B cell (primary cell): ENCODE measurements at regions not wholly inside any gene's neighbourhood (a gene's known extent, or its start where the extent isn't known, plus 50 kb on each side); places are given as distances from the start of the nearest gene placed in this dataset.

Experiments used
- ATAC-seq: fragments of 200-7000 bp; cut with Tn5 transposase; one replicate; pipeline ENCODE4 v1.10.0; 2021; ENCODE audit warnings: low read depth, mild to moderate bottlenecking, moderate number of reproducible peaks, moderate library complexity
- CTCF ChIA-PET: fragments of 350-600 bp; sonication (Branson Sonifier 250); formaldehyde crosslinking; loops from one replicate; lab custom pipeline; 2021; ENCODE audit warnings: antibody characterized with exemption, inconsistent platforms; lab: Charles Lee
- POLR2A ChIA-PET: fragments of 350-600 bp; sonication (Branson Sonifier 250); formaldehyde crosslinking; loops from one replicate; lab custom pipeline; 2021; ENCODE audit warnings: antibody characterized with exemption; lab: Charles Lee
- DNase-seq: peaks from one replicate; pipeline ENCODE4 v3.0.0; 2013
- H2AFZ ChIP-seq: 2 replicates; pipeline ENCODE4 v1.6.1; 2012; ENCODE audit warnings: mild to moderate bottlenecking, low read depth, low read length; ENCODE audit not compliant: insufficient read depth, poor library complexity, severe bottlenecking
- H3K27ac ChIP-seq, 2 donors: 1 replicate in 1 of 2; 2 replicates in 1 of 2; pipeline ENCODE4 v1.5.1; 2012 to 2013; ENCODE audit warnings: low read length in 2 of 2, mild to moderate bottlenecking in 2 of 2, moderate library complexity in 1 of 2
- H3K27me3 ChIP-seq, 4 experiments: fragments of 200-600 bp in 1 of 4; sonication (generic) in 1 of 4; replicated peaks in 1 of 4; 1 replicate in 2 of 4; 2 replicates in 2 of 4; pipeline versions ENCODE4 v1.6.1 to v1.7.0; 2013 to 2016; ENCODE audit warnings: low read length in 3 of 4, mild to moderate bottlenecking in 2 of 4, mixed read lengths in 1 of 4, moderate library complexity in 1 of 4; ENCODE audit not compliant: insufficient read depth in 4 of 4, control insufficient read depth in 3 of 4; ENCODE audit errors: control extremely low read depth in 1 of 4
- H3K36me3 ChIP-seq, 2 experiments: replicated peaks in 1 of 2; 1 replicate in 1 of 2; 2 replicates in 1 of 2; pipeline versions ENCODE4 v1.6.1 to v1.7.1; 2013; ENCODE audit warnings: low read length in 1 of 2; ENCODE audit not compliant: insufficient read depth in 2 of 2, control insufficient read depth in 1 of 2; ENCODE audit errors: control extremely low read depth in 1 of 2, extremely low read depth in 1 of 2
- H3K4me1 ChIP-seq, 2 donors: fragments of 200-600 bp in 1 of 2; sonication (generic) in 1 of 2; 1 replicate in 1 of 2; 2 replicates in 1 of 2; pipeline versions ENCODE4 v1.5.1 to v1.6.1; 2013 to 2017; ENCODE audit warnings: low read length in 2 of 2; ENCODE audit not compliant: control insufficient read depth in 2 of 2, insufficient read depth in 2 of 2
- H3K4me2 ChIP-seq: replicated peaks from 2 replicates; pipeline ENCODE3; 2012; ENCODE audit warnings: mild to moderate bottlenecking, low read depth, low read length; ENCODE audit not compliant: poor library complexity, severe bottlenecking
- H3K4me3 ChIP-seq, 5 experiments: fragments of 200-600 bp in 1 of 5; sonication (generic) in 1 of 5; 1 replicate in 3 of 5; 2 replicates in 2 of 5; pipeline versions ENCODE4 v1.5.1 to v1.7.0; 2011 to 2016; ENCODE audit warnings: low read length in 4 of 5, mild to moderate bottlenecking in 4 of 5, low read depth in 2 of 5, control low read depth in 1 of 5, moderate library complexity in 1 of 5; ENCODE audit not compliant: insufficient read depth in 1 of 5; ENCODE audit errors: control extremely low read depth in 1 of 5, extremely low read depth in 1 of 5
- H3K79me2 ChIP-seq: fragments of 200-600 bp; sonication (generic); one replicate; pipeline ENCODE4 v1.6.0; 2016; ENCODE audit warnings: low read length; ENCODE audit not compliant: control insufficient read depth, insufficient read depth
- H3K9ac ChIP-seq: fragments of 200-600 bp; sonication (generic); 2 replicates; pipeline ENCODE4 v1.6.1; 2017; ENCODE audit warnings: mild to moderate bottlenecking, low read length, moderate library complexity
- H3K9me3 ChIP-seq, 3 donors: one replicate each; pipeline versions ENCODE4 v1.6.1 to v1.7.1; 2013; ENCODE audit warnings: low read length in 2 of 3; ENCODE audit not compliant: control insufficient read depth in 2 of 3, insufficient read depth in 1 of 3; ENCODE audit errors: control extremely low read depth in 1 of 3
- H4K20me1 ChIP-seq: 2 replicates; pipeline ENCODE4 v1.6.0; 2012; ENCODE audit warnings: mild to moderate bottlenecking, low read length; ENCODE audit not compliant: insufficient read depth, control insufficient read depth, poor library complexity, severe bottlenecking
- H3K27ac Mint-ChIP-seq: one replicate; pipeline ENCODE4 v1.8.0; 2021; ENCODE audit warnings: mixed read lengths
- H3K27me3 Mint-ChIP-seq: one replicate; pipeline ENCODE4 v1.8.0; 2021; ENCODE audit warnings: mixed read lengths
- H3K4me1 Mint-ChIP-seq: one replicate; pipeline ENCODE4 v1.8.0; 2021; ENCODE audit warnings: mixed read lengths
- H3K4me3 Mint-ChIP-seq: one replicate; pipeline ENCODE4 v1.8.0; 2021; ENCODE audit warnings: mixed read lengths
- H3K9me3 Mint-ChIP-seq: one replicate; pipeline ENCODE4 v1.8.0; 2022; ENCODE audit warnings: mixed read lengths; ENCODE audit not compliant: insufficient read depth
- EZH2 ChIP-seq: IDR thresholded peaks from 2 replicates; pipeline ENCODE4 v1.6.1; 2012; ENCODE audit warnings: borderline replicate concordance, low read depth, mild to moderate bottlenecking, moderate library complexity, low read length; ENCODE audit not compliant: insufficient read depth, poor library complexity, severe bottlenecking
- WGBS: methylation state at CpG from one replicate; pipeline ENCODE4 v1.1.5; 2013; ENCODE audit warnings: missing lambda C conversion rate; ENCODE audit not compliant: insufficient coverage; 5-methylcytosine and 5-hydroxymethylcytosine counted together
- intact Hi-C: fragments of 100-400 bp; cut with micrococcal nuclease; formaldehyde crosslinking; loops from one replicate; pipeline ENCODE4 v1.10.0; 2022
- TF ChIP-seq, protein P1 (sequence below): fragments of 200-600 bp; IDR thresholded peaks from one replicate; pipeline ENCODE4 v1.8.0; 2022; ENCODE audit warnings: antibody characterized with exemption, mild to moderate bottlenecking

DNA sequence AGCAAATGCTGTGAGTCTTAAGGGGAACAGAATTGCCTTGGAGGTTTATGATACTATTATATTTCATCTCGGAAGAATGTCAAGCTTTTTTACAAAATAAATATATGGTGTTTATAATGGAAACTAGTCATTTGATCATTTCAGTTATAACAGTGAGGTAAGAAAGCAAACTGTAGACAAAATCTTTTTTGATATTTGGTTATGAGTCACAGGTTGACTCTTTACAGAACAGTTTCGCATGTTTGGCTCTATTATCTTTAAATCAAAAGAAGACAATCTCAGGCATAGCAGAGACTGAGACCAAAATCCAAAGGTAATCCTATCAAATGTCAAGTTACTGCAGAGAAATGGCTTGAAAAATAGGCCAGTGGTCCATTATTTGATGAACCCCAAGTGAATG, 490.9 kb upstream of the MDFIC2 start:
- Histone ChIP-seq H3K4me3 (no peak overlapping the region), H3K9ac (no peak overlapping the region), H3K27ac (no peak overlapping the region), H2AFZ (no peak overlapping the region), H3K27me3 (peaks cover 0 to 14% (median 0%) of the 10 kb centered on the region in 4 experiments), H3K4me1 (no peaks in the 10 kb centered on the region), H3K79me2 (no peaks in the 10 kb centered on the region), H3K9me3 (no peaks in the 10 kb centered on the region), H3K4me2 (no peak overlapping the region), H4K20me1 (no peaks in the 10 kb centered on the region), H3K36me3 (no peaks in the 10 kb centered on the region)
- ATAC-seq (no peak), DNase-seq (no peak)
- Mint-ChIP-seq H3K27me3 (peaks cover 40% of the 10 kb centered on the region), H3K4me3 (no peak overlapping the region), H3K4me1 (no peaks in the 10 kb centered on the region), H3K9me3 (no peaks in the 10 kb centered on the region), H3K27ac (no peak overlapping the region)
- POLR2A ChIA-PET = no interaction called here
- TF ChIP-seq, protein P1, sequence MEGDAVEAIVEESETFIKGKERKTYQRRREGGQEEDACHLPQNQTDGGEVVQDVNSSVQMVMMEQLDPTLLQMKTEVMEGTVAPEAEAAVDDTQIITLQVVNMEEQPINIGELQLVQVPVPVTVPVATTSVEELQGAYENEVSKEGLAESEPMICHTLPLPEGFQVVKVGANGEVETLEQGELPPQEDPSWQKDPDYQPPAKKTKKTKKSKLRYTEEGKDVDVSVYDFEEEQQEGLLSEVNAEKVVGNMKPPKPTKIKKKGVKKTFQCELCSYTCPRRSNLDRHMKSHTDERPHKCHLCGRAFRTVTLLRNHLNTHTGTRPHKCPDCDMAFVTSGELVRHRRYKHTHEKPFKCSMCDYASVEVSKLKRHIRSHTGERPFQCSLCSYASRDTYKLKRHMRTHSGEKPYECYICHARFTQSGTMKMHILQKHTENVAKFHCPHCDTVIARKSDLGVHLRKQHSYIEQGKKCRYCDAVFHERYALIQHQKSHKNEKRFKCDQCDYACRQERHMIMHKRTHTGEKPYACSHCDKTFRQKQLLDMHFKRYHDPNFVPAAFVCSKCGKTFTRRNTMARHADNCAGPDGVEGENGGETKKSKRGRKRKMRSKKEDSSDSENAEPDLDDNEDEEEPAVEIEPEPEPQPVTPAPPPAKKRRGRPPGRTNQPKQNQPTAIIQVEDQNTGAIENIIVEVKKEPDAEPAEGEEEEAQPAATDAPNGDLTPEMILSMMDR = no peak
- no peak for TF ChIP-seq EZH2
- WGBS = no CpG with 5 or more reads among the region's 2 CpGs
- intact Hi-C loops = no loop called here
- CTCF ChIA-PET = no interaction called here

DNA sequence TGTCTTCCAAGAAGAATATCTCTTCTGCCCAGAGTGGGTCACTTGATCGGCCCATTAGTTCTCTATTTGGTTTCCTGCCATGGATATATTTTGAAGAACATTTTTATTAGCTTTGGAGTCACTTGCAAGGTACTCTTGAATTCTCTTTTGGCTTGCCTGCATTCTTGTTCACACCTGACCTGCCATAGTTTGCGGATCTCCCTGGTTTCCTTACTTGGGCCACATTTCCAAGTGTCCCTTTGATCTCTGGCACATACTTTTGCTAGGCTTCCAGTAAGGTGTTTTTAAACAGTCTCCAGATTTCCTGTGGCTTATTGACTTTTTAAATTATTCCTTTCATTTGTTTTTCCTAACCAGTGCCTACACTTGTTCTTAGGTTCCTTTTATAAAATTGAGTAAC, 488.5 kb upstream of the MDFIC2 start:
- peaks cover 0 to 4% (median 0%) of the 10 kb centered on the region in 3 donors for H3K9me3 ChIP-seq
- H3K9ac ChIP-seq = no peak overlapping the region
- H3K27ac ChIP-seq = no peak overlapping the region
- H3K27me3 Mint-ChIP-seq = peaks cover 38% of the 10 kb centered on the region
- no peak overlapping the region for H2AFZ ChIP-seq
- no peak overlapping the region for H3K27ac Mint-ChIP-seq
- CTCF ChIA-PET = no interaction called here
- no peaks in the 10 kb centered on the region for H3K9me3 Mint-ChIP-seq
- peaks cover 0 to 14% (median 2%) of the 10 kb centered on the region in 4 experiments for H3K27me3 ChIP-seq
- DNase-seq = no peak
- H4K20me1 ChIP-seq = no peaks in the 10 kb centered on the region
- H3K4me1 Mint-ChIP-seq = no peaks in the 10 kb centered on the region
- 51% methylated on average over 2 of the region's 2 CpGs for WGBS
- POLR2A ChIA-PET = no interaction called here
- H3K4me2 ChIP-seq = no peak overlapping the region
- no peak for TF ChIP-seq EZH2
- TF ChIP-seq, protein P1 = no peak
- ATAC-seq = no peak
- no peak overlapping the region for H3K4me3 Mint-ChIP-seq
- intact Hi-C loops = no loop called here
- no peaks in the 10 kb centered on the region for H3K4me1 ChIP-seq
- no peaks in the 10 kb centered on the region for H3K79me2 ChIP-seq
- H3K4me3 ChIP-seq = no peak overlapping the region
- no peaks in the 10 kb centered on the region for H3K36me3 ChIP-seq
